HG03175 (cell line): ENCODE measurements at regions not wholly inside any gene's neighbourhood (a gene's known extent, or its start where the extent isn't known, plus 50 kb on each side); places are given as distances from the start of the nearest gene placed in this dataset.
"Not testable (repeated sequence)": the region's sequence is repeated elsewhere in the genome, so short reads cannot be mapped to it uniquely, and the experiment has no call there.

ENCODE experiments used
- ATAC-seq: cut with Tn5 transposase; IDR thresholded peaks from one replicate; pipeline ENCODE4 v1.9.1; 2021; ENCODE audit warnings: mild to moderate bottlenecking, moderate library complexity; ENCODE audit not compliant: unreplicated experiment

DNA sequence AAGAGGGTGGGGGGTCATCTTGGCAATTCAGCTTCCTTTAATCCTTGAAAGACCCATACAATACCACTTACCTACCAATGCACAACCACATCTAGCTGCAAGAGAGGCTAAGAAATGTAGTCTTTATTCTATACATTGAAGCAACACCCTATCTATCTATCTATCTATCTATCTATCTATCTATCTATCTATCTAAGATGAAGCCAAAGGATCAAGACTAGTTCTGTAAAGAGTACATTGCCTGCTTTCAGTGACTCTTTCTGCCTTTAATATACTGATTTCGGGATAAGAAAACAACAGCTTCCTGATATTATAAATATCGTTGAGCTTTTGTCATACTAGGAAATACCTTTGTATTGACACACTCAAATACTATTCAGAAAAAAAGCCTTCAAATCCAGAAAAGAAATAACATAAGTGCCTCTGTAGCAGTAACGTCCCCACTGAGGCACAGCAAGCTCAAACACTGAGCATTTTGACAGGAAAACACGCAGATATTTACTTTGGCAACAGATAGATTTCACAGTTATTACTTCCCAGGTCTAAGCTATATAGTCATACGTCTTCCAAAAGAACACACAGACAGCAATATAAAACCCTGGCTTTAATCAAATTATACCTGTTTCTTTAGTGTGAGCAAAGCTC is 139.4 kb upstream of the SERTAD2 start:
- no peak for ATAC-seq

DNA sequence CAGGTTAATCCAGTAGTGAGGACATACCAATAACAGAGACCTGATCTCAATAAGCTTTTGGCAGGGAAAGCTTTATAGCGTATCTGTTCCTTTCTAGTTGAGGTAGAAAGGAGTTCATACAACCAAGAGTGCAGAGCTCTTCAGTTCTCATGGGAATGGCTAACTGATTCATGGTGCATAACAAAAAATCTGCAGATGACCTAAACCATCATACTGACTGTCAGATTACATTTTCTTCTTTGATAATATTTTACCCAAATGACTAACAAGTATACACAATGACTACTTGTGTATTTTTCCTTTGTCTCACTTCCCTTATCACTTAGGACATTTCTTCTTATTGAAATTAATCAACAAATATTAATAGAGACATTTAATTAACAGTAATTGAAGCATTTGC is 140.0 kb upstream of the SERTAD2 start:
- ATAC-seq = no peak

DNA sequence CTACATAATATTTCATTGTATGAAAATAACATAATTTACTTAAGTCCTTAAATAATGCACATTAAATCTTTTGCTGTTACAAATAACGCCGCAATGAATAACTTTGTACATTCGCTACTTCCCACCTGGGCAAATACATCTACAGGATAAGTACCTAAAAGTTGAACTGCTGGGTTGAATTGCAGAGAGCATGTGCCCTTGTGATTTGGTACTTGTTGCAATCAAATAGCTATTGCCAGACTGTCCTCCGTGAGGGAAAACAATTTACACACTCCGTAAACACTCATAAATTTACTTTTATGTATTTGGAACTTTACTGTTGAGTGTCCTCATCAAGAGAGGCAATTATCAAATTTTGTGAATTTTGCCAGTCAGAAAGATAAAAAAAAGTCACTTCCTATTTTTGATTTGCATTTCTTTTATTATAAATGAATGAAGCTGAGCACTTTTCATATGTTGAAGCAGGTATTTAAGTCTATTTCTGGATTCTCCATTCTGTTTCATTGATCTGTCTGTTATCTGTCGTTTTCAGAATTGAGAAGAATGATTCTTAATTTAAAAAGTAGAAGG is 140.8 kb upstream of the SERTAD2 start:
- ATAC-seq = no peak

DNA sequence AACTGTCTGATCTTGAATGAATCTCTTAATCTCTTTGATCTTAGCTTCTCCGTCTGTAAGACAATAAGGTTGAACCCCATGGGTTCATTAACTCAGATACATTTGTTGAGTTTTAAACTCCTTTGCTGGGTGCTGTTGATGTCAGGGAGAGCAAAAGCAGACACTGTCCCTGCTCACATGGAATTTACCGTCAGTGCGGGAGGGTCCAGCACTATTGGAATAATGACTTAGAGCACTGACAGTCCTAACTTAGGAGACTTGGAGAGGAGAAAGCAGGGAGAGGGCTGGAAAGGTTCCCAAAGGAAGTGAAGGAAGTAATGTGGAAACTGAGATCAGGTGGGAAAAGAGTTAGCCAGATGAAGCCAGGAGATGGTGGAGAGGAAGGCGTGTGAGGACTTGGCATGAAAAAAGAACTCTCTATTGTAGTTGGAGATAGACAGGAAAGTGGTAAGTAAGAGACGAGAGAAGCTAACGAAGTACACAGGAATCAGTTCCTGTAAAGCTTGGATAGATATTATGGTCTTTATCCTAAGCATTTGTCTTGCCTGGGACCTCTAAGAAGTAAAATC is 141.4 kb upstream of the SERTAD2 start:
- ATAC-seq = no peak

DNA sequence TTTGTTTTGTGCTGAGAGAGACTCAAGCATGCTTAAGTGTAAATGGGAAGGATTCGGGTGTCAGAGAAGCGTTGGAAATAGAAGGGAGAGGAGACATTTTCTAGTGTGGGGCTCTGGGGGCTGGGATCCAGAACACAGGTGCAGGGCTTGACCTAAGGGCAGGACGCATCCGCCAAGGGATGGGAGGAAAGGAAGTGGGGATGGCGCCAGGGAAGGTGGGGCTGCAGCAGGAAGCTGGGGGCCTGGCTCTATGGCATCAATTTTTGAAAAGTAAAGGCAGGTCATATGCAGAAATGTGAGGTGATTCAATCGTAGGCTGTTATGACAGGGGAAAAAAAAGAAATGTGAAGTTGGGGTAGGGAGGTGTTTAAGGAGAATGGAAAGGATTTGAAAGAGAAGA is 143.2 kb upstream of the SERTAD2 start:
- no peak for ATAC-seq

DNA sequence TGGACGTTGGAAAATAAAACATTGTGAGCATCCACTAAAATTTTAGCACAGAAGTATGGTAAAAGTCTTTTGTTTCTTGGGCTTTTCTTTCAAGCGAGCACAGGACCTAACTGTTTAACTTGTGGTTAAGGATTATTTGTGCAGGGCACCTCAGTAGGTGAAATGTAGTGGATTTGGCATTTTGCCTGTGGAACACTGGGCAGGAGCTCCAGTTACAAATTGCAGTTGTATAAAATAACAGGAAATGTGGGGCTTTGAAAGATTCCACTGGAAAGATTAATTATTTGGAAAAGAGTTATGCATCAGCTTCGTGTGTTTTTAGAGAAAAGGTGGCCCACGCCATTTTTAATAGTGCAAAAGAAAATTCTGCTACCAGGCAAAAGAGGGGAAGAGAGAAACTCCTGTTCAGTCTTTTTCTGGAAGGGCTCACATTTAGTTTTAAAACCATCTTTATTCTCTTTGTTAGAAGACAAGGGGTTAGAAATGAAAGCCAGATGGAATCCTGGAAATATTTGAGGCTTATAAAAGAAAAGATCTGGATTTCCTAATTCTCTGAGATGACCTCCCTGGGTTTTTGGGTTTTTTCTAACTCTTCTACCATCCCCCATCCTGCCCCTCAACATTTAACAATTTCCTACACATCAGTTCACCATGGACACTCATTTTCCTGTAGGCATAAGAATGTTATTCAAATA is 144.3 kb upstream of the SERTAD2 start:
- ATAC-seq = no peak

DNA sequence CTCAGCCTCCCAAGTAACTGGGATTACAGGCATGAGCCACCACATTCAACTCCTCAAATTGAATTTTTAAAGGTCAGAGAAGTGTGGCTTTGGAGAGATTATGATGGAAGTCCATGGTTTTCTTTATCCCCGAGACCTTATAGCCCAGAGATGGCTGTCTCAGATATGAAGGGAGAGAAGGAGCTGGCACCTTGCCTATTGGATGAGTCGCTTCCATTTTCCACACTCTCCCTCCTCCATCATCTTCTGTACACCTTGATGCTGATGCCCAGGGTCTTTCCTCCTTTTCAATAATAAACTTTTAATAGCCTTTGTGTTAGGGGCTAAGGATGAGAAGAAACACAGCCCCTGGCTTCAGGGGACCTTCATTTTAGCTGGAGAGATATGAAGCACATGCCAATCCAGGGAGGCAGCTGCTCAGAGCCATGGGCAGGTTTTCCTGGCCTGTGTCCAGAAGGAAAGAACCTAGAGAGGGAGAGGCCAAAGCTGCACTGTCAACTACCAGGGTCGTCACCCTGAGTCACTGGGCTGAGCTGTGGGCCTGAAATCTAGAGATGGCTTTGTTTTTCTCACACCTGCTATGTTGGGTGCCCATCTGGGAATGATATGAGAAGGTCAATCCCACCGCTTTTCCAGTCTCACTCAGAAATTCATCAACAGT is 146.0 kb upstream of the SERTAD2 start:
- ATAC-seq = no peak

DNA sequence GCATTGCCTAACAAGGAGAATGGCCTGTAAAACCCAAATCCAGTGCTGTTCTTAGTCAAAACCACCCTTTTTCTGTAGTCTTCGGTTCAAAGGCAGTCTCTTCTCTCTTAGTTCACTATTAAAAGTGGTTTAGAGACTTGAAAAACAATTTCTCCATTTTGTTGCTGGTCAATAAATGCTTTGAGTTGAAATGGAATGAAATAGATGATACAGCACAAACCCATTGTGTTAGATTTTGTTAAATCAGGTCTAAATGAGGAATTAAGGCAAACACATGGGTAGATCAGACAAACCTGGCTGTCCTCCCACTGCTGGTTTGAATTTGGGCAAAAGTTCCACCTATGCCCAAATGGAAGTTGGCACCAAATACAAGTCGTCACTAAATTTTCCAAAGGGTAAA is 150.1 kb upstream of the SERTAD2 start:
- no peak for ATAC-seq

DNA sequence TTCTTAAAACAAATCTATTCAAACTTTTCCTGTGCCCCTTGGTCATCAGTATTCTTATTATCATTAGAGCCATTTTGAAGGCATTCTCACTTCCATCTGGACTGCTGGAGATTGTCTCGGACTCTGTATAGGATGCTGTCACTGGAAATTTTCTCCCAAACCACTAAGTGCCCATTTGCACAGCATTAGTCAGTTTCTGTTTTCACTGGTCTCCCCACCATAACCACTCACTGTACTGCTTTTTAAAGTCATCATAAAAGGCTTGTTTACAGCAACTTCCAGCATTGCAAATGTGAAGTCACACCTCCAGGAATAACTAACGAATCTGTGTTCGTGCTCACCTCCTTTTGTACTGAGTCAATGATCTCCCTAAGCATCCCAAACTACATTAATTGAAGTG is 150.9 kb upstream of the SERTAD2 start:
- ATAC-seq = no peak

DNA sequence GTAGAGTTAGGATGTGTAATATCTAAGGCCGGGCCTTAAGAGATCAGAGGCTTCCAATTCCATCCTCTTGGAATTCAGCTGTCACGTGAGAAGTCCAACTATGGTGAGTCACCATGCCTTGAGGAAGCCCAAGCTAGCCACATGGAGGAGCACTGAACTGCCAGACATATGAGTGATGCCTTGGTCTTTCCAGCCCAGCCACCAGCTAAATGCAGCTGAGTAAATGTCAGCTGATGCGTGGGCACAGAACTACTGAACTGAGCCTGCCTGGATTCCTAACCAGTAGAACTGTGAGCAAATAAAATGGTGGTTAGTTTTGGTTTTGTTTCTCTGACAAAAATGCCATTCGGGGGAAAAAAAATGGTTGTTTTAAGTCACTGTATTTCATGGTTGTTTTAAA is 153.7 kb upstream of the SERTAD2 start:
- ATAC-seq = no peak

DNA sequence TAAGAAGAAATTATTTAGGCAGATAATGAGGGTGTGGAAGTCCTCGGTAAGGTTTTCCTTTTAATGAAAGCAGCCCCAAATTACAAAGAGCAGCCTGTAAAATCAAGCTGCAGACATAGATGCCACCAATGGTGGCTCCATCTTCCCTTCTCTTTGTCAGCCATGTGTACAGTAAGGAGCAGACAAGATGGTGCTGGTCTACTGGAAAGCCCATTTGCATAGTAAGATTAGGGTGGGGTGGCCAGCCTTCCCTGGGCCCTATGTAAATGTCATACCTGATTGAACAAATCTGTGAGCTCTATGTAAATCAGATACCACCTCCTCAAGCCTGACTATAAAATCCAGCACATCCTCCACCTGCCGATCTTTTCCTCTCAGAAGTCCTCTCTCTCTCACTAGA is 154.4 kb upstream of the SERTAD2 start:
- no peak for ATAC-seq

DNA sequence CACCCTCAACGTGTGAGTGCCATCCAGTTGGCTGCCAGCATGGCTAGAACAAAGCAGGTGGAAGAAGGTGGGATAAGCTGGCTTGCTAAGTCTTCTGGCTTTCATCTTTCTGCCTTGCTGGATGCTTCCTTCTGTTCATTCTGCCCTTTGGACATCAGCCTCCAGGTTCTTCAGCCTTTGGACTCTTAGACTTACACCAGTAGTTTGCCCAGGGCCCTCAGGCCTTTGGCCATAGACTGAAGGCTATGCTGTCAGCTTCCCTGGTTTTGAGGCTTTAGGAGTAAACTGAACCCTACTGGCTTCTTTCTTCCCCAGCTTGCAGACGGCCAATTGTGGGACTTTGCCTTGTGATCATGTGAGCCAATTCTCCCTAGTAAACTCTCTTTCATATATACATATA is 155.0 kb upstream of the SERTAD2 start:
- no peak for ATAC-seq

DNA sequence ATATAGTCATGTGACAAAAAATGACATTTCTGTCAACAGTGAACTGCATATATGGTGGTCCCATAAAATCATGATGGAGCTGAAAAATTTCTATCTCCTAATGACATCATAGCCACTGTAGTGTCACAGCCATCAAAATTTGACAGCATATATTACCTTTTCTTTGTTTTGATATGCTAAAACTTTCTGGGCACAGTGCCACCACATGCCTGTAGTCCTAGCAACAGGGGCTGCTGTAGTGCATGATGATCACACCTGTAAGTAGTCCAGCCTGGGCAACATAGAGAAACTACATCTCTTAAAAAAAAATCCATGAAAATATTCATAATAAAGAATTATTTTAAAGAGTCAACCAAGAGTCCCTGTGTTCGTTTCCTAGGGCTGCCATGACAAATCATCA is 155.5 kb upstream of the SERTAD2 start:
- no peak for ATAC-seq

DNA sequence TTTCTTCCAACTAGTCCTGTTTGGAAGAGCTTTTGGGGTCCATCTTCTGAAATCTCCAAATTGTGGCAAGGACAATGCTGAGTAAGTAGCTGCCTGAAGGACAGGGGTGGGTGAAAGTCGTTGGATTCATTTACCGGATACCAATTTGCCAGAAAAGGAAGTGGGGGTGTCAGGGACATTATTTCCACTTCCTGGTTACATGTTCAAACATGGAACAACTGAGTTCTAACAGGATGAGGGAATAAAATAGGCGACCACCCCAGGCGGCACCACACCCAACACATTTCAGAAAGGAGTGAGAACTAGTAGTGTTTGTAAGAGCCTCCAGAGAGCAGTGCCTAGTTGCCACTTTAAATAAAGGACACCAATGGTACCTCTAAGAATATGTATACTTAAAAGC is 158.6 kb upstream of the SERTAD2 start:
- ATAC-seq = no peak

DNA sequence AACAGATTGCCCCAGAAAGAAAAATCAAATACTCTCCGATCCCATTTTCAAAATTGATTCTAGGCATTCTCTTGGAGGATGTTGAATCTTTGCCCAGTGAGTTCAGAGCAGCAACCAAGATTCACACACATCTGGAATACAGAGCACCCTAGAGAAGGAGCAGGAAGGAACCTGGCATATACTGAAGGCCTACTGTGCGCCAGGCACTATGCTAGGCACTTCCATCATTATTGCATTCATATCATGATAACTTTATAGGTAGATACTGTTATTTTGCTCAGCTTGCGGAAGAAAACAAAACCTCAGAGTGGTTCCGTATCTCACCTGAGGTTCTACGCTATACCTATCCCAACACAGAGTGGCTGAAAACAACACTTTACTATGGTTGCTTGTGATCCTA is 160.3 kb upstream of the SERTAD2 start:
- no peak for ATAC-seq

DNA sequence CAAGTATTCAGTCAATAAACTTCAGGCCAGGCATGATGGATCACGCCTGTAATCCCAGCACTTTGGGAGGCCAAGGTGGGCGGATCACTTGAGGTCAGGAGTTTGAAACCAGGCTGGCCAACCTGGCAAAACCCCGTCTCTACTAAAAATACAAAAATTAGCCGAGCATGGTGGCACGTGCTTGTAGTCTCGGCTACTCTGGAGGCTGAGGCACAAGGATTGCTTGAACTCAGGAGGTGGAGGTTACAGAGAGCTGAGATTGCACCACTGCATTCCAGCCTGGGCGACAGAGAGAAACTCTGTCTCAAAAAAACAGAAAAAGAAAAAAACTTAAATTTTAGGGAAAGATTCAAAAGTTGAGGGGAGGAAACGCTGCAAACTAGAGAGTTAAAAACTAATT is 162.8 kb upstream of the SERTAD2 start:
- ATAC-seq = not testable (repeated sequence)

DNA sequence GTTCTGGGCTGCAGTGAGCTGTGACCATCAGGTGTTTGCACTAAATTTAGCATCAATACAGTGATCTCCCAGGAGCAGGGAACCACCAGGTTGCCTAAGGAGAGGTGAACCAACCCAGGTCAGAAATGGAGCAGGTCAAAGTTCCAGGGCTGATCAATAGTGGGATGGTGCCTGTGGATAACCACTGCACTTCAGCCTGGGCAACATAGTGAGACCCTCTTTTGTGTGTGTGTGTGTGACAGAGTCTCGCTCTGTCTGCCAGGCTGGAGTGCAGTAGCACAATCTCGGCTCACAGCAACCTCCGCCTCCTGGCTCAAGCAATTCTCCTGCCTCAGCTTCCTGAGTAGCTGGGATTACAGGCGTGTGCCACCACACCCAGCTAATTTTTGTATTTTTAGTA is 163.7 kb upstream of the SERTAD2 start:
- ATAC-seq = no peak

DNA sequence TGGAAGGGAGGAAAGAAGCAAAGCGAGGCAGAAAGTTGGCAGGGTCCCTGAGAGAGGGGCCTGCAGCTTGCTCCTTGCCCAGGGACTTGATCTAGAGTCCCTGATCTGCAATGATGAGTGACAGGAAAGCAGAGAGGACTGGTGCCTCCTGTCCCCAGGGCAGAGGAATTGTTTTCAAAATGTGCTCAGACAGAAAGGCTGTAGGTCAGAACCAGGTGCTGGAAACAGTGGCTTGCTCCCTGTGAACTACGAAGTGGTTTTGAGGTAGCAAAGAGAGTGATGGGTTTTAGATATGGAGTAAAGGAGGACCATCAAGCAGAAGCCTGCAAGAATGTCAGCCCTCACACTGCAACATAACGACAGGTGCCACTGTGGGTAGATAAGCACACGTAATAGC is 164.9 kb upstream of the SERTAD2 start:
- ATAC-seq = no peak

DNA sequence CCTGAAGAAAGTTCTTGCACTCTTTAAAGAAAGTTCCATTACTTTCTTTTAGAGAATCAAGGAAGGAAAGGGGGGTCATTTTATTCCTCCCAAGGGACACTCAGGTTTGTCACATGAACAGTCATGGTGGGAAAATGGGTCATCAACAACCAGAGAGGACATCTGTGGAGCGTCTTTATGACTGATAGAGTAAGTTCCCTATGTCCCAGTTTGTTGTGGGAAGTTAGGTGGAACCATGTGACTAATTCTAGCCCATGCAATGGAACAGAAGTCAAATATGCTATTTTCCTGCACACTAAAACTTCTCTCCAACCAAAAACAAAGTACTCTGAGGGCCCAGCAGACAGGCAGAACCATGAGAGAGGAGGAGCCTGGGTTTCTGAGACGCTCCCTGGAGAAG is 165.6 kb upstream of the SERTAD2 start:
- peak; percentile 12 for ATAC-seq

DNA sequence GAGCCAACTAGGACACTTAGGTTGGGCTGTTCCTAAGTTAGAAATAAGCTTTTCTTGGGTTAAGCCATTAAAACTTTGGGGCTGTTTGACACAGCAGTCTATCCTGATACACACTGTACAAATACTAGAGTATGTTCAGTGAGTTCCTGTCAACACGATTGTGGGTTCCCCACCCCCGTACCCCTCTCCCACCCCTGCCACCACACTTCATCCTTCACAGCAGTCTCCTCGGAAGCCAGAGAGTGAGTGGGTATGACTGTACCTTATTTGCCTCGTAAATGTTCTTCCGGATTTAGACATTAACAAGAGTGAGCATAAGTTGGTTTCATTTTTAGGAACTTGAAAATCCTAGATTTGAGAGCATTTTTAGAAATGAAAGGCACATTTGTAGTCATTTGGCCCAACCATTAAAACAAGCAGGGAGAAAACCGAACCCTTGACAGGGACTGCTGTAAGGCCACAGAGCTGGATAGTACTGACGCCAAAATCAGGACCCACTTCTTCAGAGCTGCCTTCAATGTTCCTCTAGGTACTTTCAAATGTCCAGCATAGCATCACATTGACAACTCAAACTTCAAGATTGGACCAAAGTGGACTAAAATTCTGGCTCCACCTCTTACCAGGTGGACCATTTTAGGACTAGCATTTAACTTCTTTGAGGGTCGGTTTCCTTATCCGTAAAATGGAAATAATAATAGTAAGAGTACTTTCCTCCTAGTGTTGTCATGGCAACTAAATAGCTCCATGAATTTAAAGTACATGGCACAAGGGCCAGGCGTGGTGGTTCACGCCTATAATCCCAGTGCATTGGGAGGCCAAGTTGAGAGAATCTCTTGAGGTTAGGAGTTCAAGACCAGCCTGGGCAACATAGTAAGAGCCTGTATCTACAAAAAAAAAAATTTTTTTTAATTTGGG is 166.3 kb upstream of the SERTAD2 start:
- ATAC-seq = peak; percentile 90

DNA sequence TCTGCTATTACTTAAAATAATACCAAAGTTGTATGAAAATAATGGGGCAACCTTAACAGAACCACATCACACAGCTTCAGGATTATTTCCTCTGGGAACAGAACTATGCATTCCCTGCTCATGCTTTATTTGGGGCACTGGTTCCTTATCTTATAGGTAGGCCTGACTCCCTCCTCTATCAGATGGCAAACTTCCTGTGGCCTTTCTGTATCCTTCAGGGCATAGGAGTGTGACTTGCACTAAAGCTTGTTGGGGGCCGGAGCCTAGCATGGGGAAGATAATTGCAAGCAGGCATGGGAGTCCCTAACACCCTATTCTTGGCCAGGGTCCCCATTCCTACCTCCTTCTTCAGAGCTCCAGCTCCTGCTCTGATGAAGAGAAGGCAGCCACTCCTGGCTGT is 167.2 kb upstream of the SERTAD2 start:
- no peak for ATAC-seq
